Stomach (tissue), 8 donors: ENCODE measurements at regions not wholly inside any gene's neighbourhood (a gene's known extent, or its start where the extent isn't known, plus 50 kb on each side); places are given as distances from the start of the nearest gene placed in this dataset.
"Not testable (repeated sequence)": the region's sequence is repeated elsewhere in the genome, so short reads cannot be mapped to it uniquely, and the experiment has no call there.

Source experiments
- DNase-seq, 2 donors: peaks; one replicate each; pipeline versions ENCODE4 v3.0.0 to v3.0.0-alpha.2; 2013 to 2019
- H3K27ac ChIP-seq, 5 donors: fragments of 200-600 bp in 4 of 5; sonication (generic) in 4 of 5; one replicate each; pipeline ENCODE4 v1.5.1; 2013 to 2019; ENCODE audit warnings: mild to moderate bottlenecking in 1 of 5, moderate library complexity in 1 of 5
- H3K27me3 ChIP-seq, 3 donors: fragments of 200-600 bp; sonication (generic); one replicate each; pipeline ENCODE4 v1.5.1; 2017 to 2019; ENCODE audit warnings: mixed run types in 1 of 3
- H3K36me3 ChIP-seq, 4 donors: fragments of 200-600 bp; sonication (generic); 1 replicate in 3 of 4; 2 replicates in 1 of 4; pipeline ENCODE4 v1.5.1; 2016 to 2019
- H3K4me1 ChIP-seq, 4 donors: fragments of 200-600 bp; sonication (generic); one replicate each; pipeline ENCODE4 v1.5.1; 2016 to 2019
- H3K4me3 ChIP-seq, 4 donors: fragments of 200-600 bp; sonication (generic) in 3 of 4; one replicate each; pipeline ENCODE4 v1.5.1; 2016 to 2019; ENCODE audit warnings: mild to moderate bottlenecking in 1 of 4
- H3K9me3 ChIP-seq, 4 donors: fragments of 200-600 bp; sonication (generic); one replicate each; pipeline ENCODE4 v1.5.1; 2016 to 2019
- EP300 ChIP-seq: sonication (generic); formaldehyde crosslinking; IDR thresholded peaks from one replicate; pipeline ENCODE4 v1.6.1; 2017; ENCODE audit warnings: antibody characterized with exemption
- POLR2A ChIP-seq, 4 donors: fragments of 450-650 bp; IDR thresholded peaks; one replicate each; pipeline ENCODE4 v1.6.1; 2016; ENCODE audit warnings: antibody characterized with exemption in 4 of 4, control low read depth in 2 of 4, mild to moderate bottlenecking in 1 of 4, moderate library complexity in 1 of 4
- POLR2AphosphoS5 ChIP-seq, 3 donors: sonication (generic); formaldehyde crosslinking; IDR thresholded peaks; one replicate each; pipeline ENCODE4 v1.6.1; 2016; ENCODE audit warnings: antibody characterized with exemption in 3 of 3
- WGBS, 5 donors: extraction: QIAGEN DNeasy Blood & Tissue Kit in 3 of 5; methylation state at CpG; one replicate each; pipeline versions ENCODE4 v1.1.5 to v1.1.7; 2013 to 2018; 5-methylcytosine and 5-hydroxymethylcytosine counted together
- intact Hi-C: fragments of 100-400 bp; cut with DNase I; formaldehyde crosslinking; loops from one replicate; pipeline ENCODE4 v1.15.1; 2023; ENCODE audit warnings: low total_unique reads
- TF ChIP-seq, protein P1 (sequence below), 7 experiments: fragments of 450-650 bp in 4 of 7; fragments of 200-600 bp in 3 of 7; sonication (generic) in 3 of 7; IDR thresholded peaks; one replicate each; pipeline ENCODE4 v1.5.1; 2016 to 2019; ENCODE audit warnings: antibody characterized with exemption in 7 of 7, control low read depth in 2 of 7, mild to moderate bottlenecking in 1 of 7
- donor health status: healthy with polysubstance abuse.
- donor health status: Bipolar disorder and iron deficiency.
- donor health status: healthy.

DNA sequence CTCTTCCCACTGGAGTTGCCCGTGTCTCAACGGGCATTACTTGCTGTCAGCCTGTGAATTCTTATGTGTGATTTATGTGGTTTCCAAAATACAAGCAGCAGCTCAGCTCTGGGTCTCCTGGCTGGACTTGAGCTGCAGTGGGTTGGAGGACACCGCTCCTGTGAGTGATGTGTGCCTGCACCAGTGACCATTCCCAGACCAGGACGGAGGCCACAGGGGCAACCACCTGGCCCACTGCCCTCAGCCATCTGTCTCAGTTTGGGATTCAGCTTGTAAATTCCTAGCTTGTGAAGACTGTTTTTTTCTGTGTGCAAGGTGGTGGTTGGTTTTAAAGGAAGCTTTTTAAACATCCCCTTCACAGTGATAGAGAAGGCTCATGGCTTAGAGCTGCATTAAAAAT lies 261.0 kb downstream of the BCL2 start:
- no peak for DNase-seq
- 55 to 80% (median 64%) methylated on average over 4 of the region's 4 CpGs for WGBS, 5 donors

DNA sequence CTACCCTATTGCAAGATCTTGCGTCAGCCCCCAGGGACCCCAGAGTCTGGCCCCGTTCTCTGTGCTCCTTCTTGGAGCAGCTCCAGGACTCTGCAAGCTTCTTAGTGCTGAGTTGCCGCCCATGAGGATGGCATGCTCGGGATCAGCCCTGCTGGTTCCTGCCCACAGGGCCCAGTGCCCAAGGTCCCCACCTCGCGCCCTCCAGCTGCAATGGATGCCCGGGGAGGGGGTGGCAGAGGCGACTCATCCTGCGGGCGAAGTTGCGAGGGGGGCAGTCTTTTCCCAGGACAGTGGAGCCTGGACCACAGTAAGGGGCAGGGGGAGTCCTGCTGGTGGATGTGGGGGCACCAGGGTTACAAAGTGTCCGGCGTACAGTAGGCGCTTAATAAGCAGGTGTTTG lies 261.9 kb downstream of the BCL2 start:
- Histone ChIP-seq H3K27ac (no peak overlapping the region), H3K4me1 (peaks cover 0 to 4% (median 0%) of the 10 kb centered on the region in 4 donors), H3K36me3 (no peaks in the 10 kb centered on the region), H3K9me3 (no peaks in the 10 kb centered on the region), H3K27me3 (peaks cover 0 to 4% (median 0%) of the 10 kb centered on the region in 3 donors), H3K4me3 (no peak overlapping the region)
- TF ChIP-seq, protein P1, sequence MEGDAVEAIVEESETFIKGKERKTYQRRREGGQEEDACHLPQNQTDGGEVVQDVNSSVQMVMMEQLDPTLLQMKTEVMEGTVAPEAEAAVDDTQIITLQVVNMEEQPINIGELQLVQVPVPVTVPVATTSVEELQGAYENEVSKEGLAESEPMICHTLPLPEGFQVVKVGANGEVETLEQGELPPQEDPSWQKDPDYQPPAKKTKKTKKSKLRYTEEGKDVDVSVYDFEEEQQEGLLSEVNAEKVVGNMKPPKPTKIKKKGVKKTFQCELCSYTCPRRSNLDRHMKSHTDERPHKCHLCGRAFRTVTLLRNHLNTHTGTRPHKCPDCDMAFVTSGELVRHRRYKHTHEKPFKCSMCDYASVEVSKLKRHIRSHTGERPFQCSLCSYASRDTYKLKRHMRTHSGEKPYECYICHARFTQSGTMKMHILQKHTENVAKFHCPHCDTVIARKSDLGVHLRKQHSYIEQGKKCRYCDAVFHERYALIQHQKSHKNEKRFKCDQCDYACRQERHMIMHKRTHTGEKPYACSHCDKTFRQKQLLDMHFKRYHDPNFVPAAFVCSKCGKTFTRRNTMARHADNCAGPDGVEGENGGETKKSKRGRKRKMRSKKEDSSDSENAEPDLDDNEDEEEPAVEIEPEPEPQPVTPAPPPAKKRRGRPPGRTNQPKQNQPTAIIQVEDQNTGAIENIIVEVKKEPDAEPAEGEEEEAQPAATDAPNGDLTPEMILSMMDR (IDR thresholded peaks at IDR 0.05): no peak
- TF ChIP-seq POLR2AphosphoS5 (IDR thresholded peaks at IDR 0.05) (no peak), POLR2A (IDR thresholded peaks at IDR 0.05) (no peak), EP300 (no peak)
- no peak for DNase-seq
- WGBS, 5 donors: 92 to 96% (median 95%) methylated on average over 14 of the region's 14 CpGs
- intact Hi-C loops: no loop called here

More for the DNA sequence above, 261.0 kb downstream of the BCL2 start:
- Histone ChIP-seq H3K4me3 (no peak overlapping the region), H3K9me3 (no peaks in the 10 kb centered on the region), H3K36me3 (no peaks in the 10 kb centered on the region), H3K27me3 (peaks cover 0 to 4% (median 0%) of the 10 kb centered on the region in 3 donors), H3K4me1 (peaks cover 0 to 4% (median 0%) of the 10 kb centered on the region in 4 donors), H3K27ac (no peak overlapping the region)
- TF ChIP-seq EP300 (no peak), POLR2A (IDR thresholded peaks at IDR 0.05) (no peak), POLR2AphosphoS5 (IDR thresholded peaks at IDR 0.05) (no peak)
- TF ChIP-seq, protein P1 (IDR thresholded peaks at IDR 0.05): no peak
- intact Hi-C loops: no loop called here

DNA sequence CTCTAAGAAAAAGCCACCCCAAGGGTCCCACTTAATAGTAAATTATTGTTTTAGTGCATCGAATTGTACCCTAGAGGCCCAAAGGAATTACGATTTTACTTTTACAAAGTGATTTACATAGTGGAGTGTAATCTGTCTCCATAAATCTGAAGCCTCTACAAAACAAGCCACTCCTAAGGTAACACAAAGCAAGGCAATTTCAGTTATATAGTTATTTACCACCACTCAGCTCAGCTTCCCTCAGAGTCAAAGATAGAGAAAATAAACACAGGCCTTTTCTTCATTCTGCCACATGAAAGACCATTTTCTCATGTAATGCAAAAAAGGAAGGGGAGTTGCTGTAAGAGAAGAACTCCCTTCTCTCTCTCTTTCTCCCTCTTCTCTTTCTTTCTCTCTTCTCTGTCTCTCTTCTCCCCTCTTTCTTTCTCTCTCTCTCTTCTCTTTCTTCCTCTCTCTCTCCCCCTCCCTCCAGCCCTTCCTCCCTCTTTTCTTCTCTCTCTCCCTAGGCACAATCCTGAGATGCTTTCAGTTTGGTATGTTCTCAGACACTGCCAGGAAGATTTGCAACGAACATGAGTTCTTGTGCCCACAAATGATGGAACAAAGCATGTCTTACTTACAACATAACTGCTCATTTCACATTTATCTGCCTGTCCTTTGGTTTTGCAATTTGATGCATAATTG lies 264.5 kb downstream of the BCL2 start:
- TF ChIP-seq EP300: no peak
- no peak for TF ChIP-seq POLR2A (IDR thresholded peaks at IDR 0.05)
- TF ChIP-seq POLR2AphosphoS5 (IDR thresholded peaks at IDR 0.05): no peak
- TF ChIP-seq, protein P1 (IDR thresholded peaks at IDR 0.05): no peak
- H3K9me3 ChIP-seq: no peaks in the 10 kb centered on the region
- 58 to 71% (median 62%) methylated on average over 3 of the region's 3 CpGs for WGBS, 5 donors
- H3K27ac ChIP-seq: no peak overlapping the region
- no peak overlapping the region for H3K4me3 ChIP-seq
- no peaks in the 10 kb centered on the region for H3K36me3 ChIP-seq
- DNase-seq: no peak
- no peaks in the 10 kb centered on the region for H3K27me3 ChIP-seq
- intact Hi-C loops: no loop called here
- peaks cover 0 to 4% (median 0%) of the 10 kb centered on the region in 4 donors for H3K4me1 ChIP-seq

DNA sequence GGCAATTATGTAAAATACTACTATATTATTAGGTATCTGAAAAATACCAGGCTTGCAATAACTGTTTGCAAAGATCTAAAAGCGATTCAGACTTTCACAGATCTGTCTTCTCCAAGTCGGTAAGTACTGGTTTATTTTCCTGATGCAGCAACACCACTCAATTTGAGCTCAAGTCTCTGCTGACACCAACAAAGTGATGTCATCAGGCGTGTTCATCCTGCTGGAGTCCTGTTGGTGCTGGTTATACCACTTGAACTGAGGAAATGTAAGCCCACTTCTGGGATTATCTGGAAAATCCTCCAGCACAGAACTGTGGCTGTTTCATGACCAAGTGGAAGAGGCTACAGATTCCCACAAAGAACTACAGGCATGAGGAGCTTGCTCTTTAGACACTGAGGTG lies 267.6 kb downstream of the BCL2 start:
- Histone ChIP-seq H3K9me3 (no peaks in the 10 kb centered on the region), H3K27ac (no peak overlapping the region), H3K4me3 (no peak overlapping the region), H3K36me3 (no peaks in the 10 kb centered on the region), H3K27me3 (peaks cover 0 to 11% (median 0%) of the 10 kb centered on the region in 3 donors), H3K4me1 (peaks cover 0 to 4% (median 0%) of the 10 kb centered on the region in 4 donors)
- 80 to 89% (median 83%) methylated on average over 3 of the region's 3 CpGs for WGBS, 5 donors
- TF ChIP-seq EP300 (no peak), POLR2A (IDR thresholded peaks at IDR 0.05) (no peak), POLR2AphosphoS5 (IDR thresholded peaks at IDR 0.05) (no peak)
- TF ChIP-seq, protein P1 (IDR thresholded peaks at IDR 0.05): no peak
- DNase-seq: no peak
- intact Hi-C loops: no loop called here

DNA sequence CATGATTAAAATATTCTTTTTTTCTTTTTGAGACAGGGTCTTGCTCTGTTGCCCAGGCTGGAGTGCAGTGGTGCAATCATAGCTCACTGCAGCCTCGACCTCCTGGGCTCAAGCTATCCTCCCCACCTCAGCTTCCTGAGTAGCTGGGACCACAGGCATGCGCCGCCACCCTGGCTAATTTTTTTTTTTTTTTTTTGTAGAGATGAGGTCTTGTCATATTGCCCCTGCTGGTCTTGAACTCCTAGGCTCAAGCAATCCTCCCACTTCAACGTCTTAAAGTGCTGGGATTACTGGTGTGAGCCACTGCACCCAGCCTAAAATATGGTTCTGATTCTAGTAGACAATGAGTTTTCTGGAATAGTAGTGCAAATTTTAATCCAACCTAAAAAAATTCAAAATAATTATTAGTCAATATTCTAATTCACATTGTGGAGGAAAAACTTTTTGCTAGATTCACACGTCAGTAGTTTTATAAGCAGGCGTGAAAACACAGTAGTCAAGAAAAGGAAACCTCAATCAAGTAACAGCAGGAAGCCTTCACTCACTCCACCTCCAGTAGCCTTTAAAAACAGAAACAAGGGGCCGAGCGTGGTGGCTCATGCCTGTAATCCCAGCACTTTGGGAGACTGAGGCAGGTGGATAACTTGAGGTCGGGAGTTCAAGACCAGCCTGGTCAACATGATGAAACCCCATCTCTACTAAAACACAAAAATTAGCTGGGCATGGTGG lies 268.7 kb downstream of the BCL2 start:
- H3K4me3 ChIP-seq, H3K36me3 ChIP-seq, H3K27ac ChIP-seq, H3K4me1 ChIP-seq, DNase-seq, intact Hi-C loops, H3K9me3 ChIP-seq: not testable (repeated sequence)
- 63 to 75% (median 70%) methylated on average over 9 of the region's 9 CpGs for WGBS, 5 donors
- H3K27me3 ChIP-seq: peaks cover 0 to 19% (median 0%) of the 10 kb centered on the region in 3 donors
